NB4 (cell line): ENCODE measurements at regions not wholly inside any gene's neighbourhood (a gene's known extent, or its start where the extent isn't known, plus 50 kb on each side); places are given as distances from the start of the nearest gene placed in this dataset.

ENCODE experiments used
- CTCF ChIP-seq: IDR thresholded peaks from one replicate; pipeline ENCODE4 v1.5.1; 2012; ENCODE audit warnings: low read depth, low read length
- MYC ChIP-seq: IDR thresholded peaks from 2 replicates; pipeline ENCODE4 v1.6.1; 2011; ENCODE audit warnings: low read depth, low read length

DNA sequence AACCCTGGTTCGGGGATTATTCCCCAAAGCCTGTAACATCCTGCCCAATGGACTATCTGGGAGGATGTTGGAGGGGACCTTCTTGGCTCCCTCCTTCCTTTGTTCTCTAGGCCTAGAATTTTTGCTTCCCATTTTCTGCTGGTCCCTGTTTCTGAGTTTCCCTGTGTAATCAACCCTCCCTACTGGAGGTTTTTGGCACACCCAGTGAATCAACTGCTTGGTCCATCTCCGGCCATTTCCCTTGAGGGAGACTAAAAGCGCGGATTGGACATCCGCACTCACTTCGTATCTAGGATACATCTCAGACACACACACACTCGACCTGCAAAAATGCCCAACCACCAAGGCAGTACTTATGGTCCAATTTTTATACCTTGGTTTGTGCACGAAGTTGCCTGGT lies 108.2 kb upstream of the MAGEE2 start:
- no peak for TF ChIP-seq MYC
- TF ChIP-seq CTCF, result no peak
